NCI-H1417 (cell line): ENCODE measurements at regions not wholly inside any gene's neighbourhood (a gene's known extent, or its start where the extent isn't known, plus 50 kb on each side); places are given as distances from the start of the nearest gene placed in this dataset.
A peak's percentile ranks its signal among the peaks of the same experiment; 100 is the strongest.

Source experiments
- DNase-seq, 3 experiments: peaks; one replicate each; lab custom pipeline; 2025; lab: John Stamatoyannopoulos, UW

DNA sequence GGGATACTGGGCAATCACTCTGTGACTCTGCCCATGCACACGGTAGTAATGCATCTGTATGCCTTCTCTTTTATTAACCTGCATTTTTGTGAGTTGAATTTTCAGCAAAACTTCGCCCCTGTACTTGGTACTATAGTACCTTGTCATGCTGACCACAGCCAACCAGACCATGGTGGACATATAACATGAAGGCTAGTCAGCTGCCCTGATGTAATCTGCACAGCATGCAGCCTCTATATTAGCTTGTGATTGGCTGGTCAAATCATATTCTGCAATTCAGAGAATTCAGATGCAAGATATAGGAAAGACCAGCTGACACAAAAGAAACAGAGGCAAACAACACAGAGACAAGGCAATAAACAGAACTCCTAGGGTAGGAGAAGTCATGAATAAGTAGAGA lies 200.9 kb upstream of the JARID2 start:
- no peak for DNase-seq

DNA sequence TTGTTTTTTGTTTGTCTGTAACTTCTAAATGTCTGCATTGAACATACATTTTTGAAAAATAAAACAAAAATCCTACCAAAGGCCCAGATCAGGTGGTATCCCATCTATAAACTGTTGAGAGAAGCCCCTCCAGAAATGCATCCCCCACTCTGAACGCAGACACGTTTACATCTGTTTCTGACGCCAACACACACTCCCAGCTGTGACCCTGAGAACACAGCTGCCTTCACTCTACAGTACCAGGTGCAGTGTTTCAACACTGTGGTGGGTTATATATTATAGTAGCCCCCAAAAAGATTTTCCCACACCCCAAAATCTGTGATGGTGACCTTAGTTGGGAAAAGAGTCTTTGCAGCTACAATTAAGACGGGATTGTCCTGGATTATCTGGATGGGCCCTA lies 199.1 kb upstream of the JARID2 start:
- DNase-seq, result no peak

DNA sequence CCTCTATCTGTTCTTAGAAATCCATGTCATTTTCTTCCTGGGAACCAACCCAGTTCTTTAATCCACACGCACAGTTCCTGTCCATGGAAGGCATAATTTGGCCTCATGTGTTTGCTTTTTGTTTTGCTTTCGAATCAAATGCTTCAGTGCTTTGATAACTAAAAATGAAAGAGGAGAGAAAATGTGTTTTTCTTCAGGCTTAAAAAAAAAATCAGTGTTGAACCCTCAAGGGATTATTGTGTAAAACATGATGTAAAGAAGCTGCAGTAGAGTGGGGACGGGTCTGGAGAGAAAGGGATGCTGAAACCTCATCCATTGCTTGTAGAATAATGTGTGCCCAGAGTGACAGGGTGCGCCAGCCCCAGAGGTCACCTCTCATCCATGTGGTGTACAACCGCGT lies 197.5 kb upstream of the JARID2 start:
- no peak for DNase-seq

DNA sequence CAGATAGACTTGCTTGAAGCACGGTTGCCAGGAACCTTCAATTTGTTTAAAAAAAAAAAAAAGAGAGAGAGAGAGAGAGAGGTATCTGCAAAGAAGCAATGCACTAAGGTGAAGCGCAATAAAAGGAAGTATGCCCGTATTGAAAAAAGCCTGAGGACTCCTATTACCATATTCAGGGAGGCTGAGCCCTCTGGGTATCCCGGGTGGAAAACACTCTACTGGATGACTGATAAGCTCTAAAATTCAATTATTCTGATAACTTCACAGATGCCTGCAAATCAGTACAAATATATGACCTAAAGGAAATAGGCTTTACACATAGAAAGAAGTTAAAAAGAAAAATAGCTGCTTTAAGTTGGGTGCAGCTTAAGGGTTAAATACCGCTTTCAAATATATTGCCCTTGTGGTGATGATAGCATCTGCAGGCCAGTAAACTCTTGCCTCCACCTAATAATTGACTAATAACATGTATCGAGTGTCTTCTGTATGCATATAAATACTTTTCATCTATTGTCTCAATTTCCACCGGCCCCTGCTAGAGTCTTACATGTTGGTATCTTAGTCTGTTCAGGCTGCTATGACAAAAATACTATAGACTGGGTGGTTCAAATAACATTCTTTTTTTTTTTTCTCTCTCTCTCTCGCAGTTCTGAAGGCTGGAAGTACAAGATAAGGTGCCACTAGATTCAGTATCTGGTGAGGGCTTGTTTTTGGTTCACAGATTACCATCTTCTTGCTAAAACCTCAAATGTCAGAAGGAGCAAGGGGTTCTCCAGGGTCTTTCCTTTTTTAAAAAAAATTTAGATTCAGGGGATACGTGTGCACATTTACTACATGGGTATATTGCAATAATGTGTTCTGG lies 187.4 kb upstream of the JARID2 start:
- DNase-seq, result peak in 1 of 3 experiments; percentile 23

DNA sequence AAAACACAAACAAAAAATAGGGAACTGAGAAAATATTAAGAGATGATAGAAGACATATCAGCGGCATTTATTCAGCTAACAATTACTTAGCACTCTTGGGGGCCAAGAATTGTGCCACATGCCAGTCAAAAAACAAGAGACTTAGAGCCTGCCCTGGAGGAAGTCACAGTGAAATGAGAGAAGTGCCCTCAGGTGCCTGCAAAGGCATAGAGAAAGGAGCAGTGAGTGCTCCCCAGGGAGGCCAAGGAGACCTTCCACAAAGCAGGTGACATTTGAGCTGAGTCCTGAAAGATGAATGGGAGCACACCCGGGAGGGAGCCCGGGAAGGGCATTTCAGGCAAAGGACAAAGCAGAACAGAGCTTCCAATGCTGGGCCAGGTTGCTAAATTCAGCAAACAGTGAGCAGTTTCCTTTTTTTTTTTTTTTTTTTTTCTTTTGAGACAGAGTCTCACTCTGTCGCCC lies 184.7 kb upstream of the JARID2 start:
- DNase-seq, result peak in 2 of 3 experiments; percentile 19 to 94

DNA sequence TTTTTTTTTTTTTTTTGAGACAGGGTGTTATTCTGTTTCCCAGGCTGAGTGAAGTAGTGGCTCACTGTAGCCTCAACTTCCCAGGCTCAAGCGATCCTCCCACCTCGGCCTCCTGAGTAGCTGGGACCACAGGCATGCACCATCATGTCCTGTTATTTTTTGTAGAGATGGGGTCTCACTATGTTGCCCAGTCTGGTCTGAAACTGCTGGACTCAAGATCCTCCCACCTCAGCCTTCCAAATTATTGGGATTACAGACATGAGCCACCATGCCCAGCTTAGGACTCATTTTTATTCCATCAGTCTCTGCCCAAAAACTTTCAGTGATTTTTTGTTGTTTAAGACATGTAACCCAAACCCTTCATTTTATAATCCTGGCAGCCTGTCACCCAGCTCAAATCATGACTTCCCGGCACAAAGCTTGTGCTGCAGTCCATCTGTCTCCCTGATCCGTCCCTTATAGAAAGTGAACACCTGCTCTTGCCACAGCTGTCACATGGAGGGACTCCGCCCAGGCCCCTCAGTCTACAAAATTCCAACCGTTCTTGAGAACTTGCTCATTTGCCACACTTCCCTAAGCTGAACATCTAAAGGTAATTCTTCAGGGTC lies 183.9 kb upstream of the JARID2 start:
- DNase-seq, result no peak

DNA sequence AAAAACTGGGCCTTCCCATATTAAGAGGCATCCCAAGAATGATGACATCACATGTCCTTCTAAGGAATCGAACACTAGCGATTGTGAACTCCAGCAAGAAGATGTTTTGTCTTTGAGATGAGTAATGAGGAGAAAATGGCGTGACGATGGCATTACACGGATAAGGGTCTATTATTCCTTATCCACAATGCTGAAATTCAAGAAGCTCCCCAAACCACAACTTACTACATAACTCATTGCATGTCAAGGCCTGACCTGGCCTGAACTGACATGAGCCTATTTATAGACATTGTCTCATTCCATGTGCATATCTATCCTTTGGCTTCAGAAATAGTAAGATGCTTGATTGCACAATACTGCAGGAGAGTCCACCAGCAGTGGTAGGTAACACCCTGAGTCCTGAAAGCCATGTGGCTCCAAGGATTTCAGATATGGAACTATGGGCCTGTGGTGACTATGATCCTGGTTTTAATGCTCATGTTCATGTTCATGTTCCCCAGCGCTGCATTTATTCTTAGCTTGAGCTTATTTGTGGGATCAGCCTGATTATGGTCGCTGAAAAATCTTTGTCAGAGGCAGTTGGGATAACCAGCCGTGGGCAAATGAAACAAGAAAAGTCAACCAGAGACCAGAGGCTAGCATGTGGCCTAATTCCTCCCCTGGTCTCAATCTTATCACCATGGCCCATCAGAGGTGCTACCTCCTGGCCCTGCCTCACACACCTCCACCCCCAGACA lies 183.2 kb upstream of the JARID2 start:
- DNase-seq, result peak in 1 of 3 experiments; percentile 92

DNA sequence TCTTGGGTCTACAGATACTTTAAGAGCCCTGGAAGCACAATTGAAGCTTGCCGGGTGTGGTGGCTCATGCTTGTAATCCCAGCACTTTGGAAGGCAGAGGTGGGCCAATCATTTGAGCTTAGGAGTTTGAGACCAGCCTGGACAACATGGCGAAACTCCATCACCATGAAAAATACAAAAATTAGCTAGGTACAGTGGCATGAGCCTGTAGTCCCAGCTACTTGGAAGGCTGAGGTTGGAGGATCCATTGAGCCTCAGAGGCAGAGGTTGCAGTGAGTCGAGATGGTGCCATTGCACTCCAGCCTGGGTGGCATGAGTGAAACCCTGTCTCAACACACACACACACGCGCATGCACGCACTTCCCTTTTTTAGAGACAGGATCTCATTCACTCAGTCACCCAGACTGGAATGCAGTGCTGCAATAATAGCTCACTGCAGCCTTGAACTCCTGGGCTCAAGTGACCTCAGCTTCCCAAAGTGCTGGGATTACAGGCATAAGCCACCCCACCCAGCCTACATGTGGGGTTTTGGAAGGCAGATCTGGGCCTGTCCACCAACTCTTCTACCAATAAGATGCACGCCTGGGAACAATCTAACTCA lies 182.5 kb upstream of the JARID2 start:
- DNase-seq, result no peak

DNA sequence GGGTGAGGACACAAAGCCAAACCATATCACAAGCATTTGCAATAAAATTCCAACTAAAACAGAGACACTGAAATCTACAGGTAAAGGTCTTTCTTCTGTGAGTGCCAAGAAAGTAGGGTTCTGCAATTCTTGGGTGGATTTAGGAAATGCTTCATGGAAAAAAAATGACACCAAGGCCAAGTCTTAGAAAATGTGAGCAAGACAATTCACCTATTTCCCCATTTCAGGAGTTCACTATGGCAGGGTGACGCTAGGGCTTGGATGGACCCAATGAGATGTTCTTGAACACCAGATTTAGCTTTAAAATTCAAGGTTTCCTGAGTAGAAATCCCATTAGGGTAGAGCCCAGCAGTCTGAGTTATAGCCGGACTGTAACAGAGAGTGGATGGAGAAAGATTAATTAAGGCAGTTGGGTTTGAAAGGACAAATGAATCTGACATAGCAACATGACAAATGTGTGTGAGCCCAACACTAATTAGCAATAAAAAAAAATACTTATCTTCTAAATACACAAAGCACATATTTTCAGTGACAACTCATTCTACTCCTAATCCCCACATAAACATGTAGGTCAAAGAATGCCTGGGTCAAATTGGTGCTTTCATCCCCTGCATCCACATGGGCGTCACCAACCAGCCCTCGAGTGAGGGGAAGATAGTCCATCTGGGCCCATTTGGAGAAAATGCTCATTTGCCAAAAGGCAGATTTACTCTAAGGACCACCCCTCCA lies 180.4 kb upstream of the JARID2 start:
- DNase-seq, result no peak

DNA sequence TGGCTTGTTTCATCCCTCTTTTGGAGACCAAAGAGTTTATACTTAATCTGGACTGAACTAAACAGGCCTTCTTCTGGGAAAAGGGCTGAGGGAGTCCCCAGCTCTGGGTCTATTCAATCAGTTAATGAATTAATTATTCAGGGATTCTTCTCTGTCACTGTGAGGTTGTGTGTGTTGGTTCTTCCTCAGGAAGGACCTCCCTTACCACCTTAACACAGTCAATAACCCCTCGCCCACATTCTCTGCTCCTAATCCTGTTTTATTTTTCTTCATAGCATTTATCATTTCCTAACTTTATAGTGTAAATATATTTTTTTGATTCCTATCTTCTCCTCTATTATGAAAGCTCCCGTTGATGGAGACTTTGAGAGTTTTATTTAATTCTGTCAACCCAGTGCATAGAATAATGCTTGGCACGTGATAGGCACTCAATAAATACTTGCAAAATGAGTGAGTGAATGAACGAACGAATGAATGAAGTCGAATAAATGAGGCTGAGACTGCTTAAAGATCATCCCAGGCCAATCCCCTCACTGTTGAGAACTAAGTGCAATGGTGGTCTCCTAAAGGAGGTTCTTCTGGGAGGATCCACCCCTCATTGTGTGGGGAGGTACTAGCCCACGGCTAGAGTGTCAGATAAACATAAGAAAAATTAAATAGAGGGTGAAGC lies 179.6 kb upstream of the JARID2 start:
- no peak for DNase-seq

DNA sequence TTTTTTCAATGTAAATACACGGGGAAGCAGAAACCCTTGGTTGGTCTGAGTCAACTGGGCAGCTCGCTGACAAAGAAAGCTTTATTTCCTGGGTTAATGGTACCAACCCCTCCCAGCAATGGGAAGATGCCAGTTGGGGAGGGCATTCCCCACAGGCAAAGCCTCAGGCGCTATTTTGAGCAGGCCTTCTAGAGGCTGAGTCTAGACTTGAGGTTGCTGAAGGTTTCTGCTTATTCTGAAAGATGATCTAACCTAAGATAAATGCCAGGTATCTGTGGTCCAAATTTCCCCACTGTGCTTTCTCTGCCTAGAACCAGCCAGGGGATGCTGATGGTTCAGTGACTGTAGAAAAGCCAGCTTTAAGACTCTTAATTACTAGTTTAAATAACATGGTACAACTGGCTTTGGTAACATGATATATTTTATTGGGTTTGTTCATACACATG lies 172.5 kb upstream of the JARID2 start:
- DNase-seq, result peak in 1 of 3 experiments; percentile 19

DNA sequence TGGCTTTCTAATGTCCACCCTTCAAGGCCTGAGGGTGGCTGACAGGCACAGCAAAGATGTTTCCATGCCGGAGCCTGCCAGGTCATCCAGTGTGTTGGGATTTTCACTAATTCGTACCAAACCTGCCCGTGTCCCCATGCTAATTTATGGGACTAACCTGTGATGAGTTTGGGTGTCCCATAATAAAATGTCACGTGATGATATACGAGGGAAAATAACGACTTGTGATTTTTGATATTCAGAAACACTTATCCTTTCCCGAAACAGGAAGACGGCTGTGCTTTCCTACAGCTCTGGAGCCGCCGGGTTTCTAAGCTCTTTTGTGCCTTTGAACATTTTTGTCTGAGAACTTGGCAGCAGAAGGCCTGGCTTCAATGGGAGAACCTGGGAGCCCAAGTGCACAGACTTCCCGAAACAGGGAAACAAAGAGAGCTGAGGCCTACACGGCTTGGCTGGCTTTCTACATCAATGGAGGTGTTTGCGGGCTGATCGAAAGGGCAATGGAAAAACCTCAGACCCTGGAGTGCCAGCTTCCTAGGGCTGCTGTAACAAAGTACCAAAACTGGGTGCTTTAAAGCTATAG lies 171.9 kb upstream of the JARID2 start:
- DNase-seq, result no peak

DNA sequence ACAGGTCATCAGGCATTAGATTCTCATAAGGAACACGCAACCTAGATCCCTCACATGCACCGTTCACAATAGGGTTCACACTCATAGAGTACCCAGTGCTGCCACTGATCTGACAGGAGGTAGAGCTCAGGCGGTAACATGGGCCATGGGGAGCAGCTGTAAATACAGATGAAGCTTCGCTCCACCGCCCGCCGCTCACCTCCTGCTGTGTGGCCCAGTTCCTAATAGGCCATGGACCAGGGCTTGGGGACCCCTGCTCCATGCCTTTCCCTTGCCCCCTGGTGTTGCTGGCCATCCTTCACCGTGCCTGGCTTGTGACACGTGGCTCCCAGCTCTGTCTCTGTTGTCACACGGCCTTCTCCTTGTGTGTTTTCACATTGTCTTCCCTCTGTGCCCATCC lies 171.1 kb upstream of the JARID2 start:
- no peak for DNase-seq

DNA sequence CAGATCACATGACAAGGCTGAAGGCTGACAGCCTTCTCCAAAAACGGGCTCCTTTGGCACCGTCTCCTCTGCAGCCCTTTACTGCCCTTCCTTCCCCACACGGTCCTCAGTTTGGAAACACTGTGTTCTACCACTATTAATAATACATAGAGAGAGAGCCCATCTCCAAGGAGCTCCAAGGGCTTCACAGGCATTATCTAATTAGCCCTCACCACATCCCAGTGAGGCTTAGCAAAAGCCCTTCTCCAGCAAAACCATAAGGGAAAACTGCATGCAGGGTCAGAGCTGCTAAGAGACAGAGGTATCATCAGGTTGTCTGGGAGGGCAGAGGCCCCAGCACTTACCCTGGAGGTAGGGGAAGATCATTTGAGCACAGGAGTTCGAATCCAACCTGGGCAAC lies 169.3 kb upstream of the JARID2 start:
- no peak for DNase-seq

DNA sequence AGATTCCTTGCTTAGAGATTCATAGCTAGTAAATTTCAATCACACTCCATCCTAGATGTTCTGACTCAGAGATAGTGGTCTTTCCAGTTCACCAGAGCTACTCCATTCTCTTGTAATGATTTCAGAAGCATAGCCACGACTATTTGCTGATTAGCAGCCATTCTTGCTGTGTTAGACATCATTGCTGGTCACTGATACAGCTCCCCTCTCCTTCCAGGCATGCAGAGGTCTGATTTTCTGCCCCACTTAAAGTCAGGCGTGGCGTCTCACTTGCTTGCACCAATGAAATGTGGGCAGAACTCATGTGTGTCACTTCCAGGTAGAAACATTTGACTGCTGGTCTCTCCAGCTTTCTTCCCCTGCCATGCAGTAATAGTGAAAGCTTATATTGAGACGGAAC lies 168.9 kb upstream of the JARID2 start:
- no peak for DNase-seq

DNA sequence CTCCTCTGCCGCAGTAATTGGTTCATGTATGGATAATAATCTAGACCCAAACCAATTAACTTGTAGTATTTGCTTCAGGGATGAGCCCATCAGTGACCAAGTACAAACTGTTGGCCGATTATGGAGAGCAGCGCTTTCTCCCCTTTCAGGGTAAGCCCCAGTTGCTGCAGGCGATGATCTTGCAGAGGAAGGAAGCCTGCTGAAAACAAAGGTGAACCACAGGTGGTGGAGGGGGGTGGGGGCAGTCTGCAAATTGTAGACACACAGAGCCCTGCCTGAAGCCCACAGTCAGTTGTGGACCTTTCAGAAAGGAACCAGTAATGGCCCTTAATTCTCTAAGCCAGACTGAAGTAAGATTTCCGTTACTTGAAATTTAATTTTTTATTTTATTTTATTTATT lies 167.9 kb upstream of the JARID2 start:
- DNase-seq, result peak in 2 of 3 experiments; percentile 77 to 87

DNA sequence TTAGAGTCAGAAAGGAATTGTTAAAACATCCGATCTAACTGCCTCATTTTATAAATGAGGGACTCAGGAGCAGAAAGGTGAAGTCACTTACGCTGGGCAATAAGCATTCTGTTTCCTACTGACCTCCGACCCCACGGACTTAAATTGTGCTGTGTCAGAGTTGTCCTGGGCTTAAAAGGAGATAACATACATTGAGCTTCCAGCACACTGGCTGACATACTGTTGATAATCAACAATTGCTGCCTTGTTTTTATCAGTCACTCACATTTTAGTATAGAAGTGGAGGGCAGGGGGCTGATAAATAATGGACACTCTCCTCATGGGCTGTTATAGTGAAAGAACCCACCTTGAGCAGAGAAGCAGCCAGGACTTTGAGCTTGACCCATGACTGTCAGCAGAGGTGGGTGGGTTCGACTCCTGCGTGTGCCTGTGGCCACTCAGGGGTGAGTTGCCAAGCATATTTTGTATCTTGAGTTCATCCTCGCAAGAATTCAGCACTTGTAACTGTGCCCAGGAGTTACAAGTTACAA lies 166.5 kb upstream of the JARID2 start:
- DNase-seq, result no peak

DNA sequence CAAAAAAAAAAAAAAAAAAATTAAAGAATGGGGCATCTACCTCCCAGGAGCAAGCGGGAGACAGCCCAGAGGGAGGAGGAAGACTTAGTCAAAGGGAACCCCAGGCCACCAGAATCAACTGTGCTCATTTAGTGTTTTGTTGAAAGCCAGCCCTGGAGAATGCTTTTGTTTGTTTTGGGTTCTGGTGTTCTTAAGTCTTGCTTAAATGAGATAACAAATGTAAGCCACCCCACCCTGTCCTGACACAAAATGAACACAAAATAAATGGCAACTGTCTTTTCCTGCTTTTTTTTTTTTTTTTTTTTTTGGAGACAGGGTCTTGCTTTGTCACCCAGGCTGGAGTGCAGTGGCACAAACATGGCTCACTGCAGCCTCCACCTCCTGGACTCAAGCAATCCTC lies 165.0 kb upstream of the JARID2 start:
- DNase-seq, result no peak

DNA sequence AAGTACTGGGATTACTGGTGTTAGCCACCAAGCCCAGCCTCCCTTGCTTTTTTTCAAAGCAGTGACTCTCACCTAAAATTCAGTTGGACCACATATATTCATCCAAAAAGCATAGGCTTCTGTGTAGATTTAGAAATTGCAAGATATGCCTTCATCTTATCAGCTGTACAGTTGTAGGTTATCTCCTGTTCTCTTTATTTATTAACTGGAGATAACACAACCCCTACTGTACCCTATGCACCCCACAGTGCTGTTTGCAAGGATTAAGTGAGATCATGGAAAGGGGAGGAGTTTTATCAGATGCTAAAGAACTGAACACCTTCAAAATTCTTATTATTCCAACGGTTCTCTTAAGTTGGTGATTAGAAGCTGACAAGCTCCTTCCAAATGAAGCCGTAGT lies 164.4 kb upstream of the JARID2 start:
- DNase-seq, result no peak

DNA sequence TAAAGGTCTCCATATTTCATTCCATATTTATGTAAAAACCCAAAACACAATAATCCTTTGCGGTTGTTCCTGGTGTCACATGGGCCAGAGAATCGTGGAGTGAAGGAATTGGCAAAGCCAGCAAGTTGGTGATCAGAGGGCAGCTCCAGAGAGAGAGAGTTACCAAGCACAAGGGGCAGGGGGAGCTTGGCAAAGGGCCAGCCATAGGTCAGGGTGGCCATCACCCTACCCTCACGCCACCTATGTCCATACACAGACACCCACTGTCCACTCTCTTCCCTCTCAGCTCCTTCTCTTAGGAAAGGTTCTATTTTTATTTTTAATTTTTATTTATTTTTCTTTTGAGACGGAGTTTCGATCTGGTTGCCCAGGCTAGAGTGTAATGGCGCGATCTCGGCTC lies 163.2 kb upstream of the JARID2 start:
- no peak for DNase-seq
